ENCODE measurements at regions not wholly inside any gene's neighbourhood (a gene's known extent, or its start where the extent isn't known, plus 50 kb on each side); places are given as distances from the start of the nearest gene placed in this dataset.

GRCh38 chr12:62113366-62114011 lies 146.7 kb upstream of the USP15 start:
- H3K27me3 Mint-ChIP-seq (ENCODE audit: low read depth, poor library complexity) = peaks cover 3% of the 10 kb centered on the region
- H3K36me3 Mint-ChIP-seq (ENCODE audit: low read depth) = no peaks in the 10 kb centered on the region
- no peak for DNase-seq
- H3K4me3 Mint-ChIP-seq = no peak overlapping the region
- H3K27ac Mint-ChIP-seq = no peak overlapping the region
- TF ChIP-seq CTCF (IDR thresholded peaks at IDR 0.05) = no peak
- H3K4me1 Mint-ChIP-seq = peaks cover 6% of the 10 kb centered on the region
- peaks cover 28% of the 10 kb centered on the region for H3K9me3 Mint-ChIP-seq

- no peak for DNase-seq
- no peak for TF ChIP-seq CTCF (IDR thresholded peaks at IDR 0.05)
- H3K27me3 Mint-ChIP-seq (ENCODE audit: low read depth, poor library complexity) = peaks cover 3% of the 10 kb centered on the region
- H3K4me1 Mint-ChIP-seq = peaks cover 6% of the 10 kb centered on the region
- H3K9me3 Mint-ChIP-seq = no peaks in the 10 kb centered on the region
- no peak overlapping the region for H3K4me3 Mint-ChIP-seq
- no peak overlapping the region for H3K27ac Mint-ChIP-seq
- H3K36me3 Mint-ChIP-seq (ENCODE audit: low read depth) = no peaks in the 10 kb centered on the region
These were observed 143.2 kb upstream of the USP15 start for GRCh38 chr12:62116986-62117385.

GRCh38 chr12:62123721-62124203 lies 136.4 kb upstream of the USP15 start:
- peak; percentile 53 for TF ChIP-seq CTCF (IDR thresholded peaks at IDR 0.05)
- Mint-ChIP-seq H3K4me3 (no peak overlapping the region), H3K9me3 (no peaks in the 10 kb centered on the region), H3K27ac (no peak overlapping the region), H3K27me3 (ENCODE audit: low read depth, poor library complexity) (no peaks in the 10 kb centered on the region), H3K36me3 (ENCODE audit: low read depth) (no peaks in the 10 kb centered on the region), H3K4me1 (peaks cover 4% of the 10 kb centered on the region)
- DNase-seq = peak; percentile 59

- Mint-ChIP-seq H3K36me3 (ENCODE audit: low read depth) (no peaks in the 10 kb centered on the region), H3K4me1 (peaks cover 4% of the 10 kb centered on the region), H3K27ac (no peak overlapping the region), H3K4me3 (no peak overlapping the region), H3K9me3 (no peaks in the 10 kb centered on the region), H3K27me3 (ENCODE audit: low read depth, poor library complexity) (no peaks in the 10 kb centered on the region)
- TF ChIP-seq CTCF (IDR thresholded peaks at IDR 0.05) = no peak
- no peak for DNase-seq
These were observed 132.7 kb upstream of the USP15 start for GRCh38 chr12:62127516-62127915.

GRCh38 chr12:62128175-62128975 lies 131.8 kb upstream of the USP15 start:
- H3K36me3 Mint-ChIP-seq (ENCODE audit: low read depth) = no peaks in the 10 kb centered on the region
- no peak overlapping the region for H3K4me3 Mint-ChIP-seq
- no peaks in the 10 kb centered on the region for H3K9me3 Mint-ChIP-seq
- no peaks in the 10 kb centered on the region for H3K27me3 Mint-ChIP-seq (ENCODE audit: low read depth, poor library complexity)
- no peak for TF ChIP-seq CTCF (IDR thresholded peaks at IDR 0.05)
- no peak overlapping the region for H3K27ac Mint-ChIP-seq
- no peak for DNase-seq
- peaks cover 4% of the 10 kb centered on the region for H3K4me1 Mint-ChIP-seq

Measured in nephron progenitor cell (in vitro differentiated cells).